ENCODE measurements at regions not wholly inside any gene's neighbourhood (a gene's known extent, or its start where the extent isn't known, plus 50 kb on each side); places are given as distances from the start of the nearest gene placed in this dataset.
"Not testable (repeated sequence)": the region's sequence is repeated elsewhere in the genome, so short reads cannot be mapped to it uniquely, and the experiment has no call there.

GRCh38 chr3:70612920-70613319 lies 300.5 kb upstream of the MDFIC2 start:
- Histone ChIP-seq H3K9me3 (no peaks in the 10 kb centered on the region), H3K4me3 (no peak overlapping the region), H3K36me3 (ENCODE audit: insufficient read depth in 1 of 2, low read depth in 1 of 2) (no peaks in the 10 kb centered on the region), H3K27ac (no peak overlapping the region), H3K27me3 (ENCODE audit: insufficient read depth in 3 of 3, low read length in 2 of 3) (no peaks in the 10 kb centered on the region), H3K4me1 (no peaks in the 10 kb centered on the region)
- DNase-seq (no peak), ATAC-seq (no peak)
- WGBS, 3 donors = 92 to 94% (median 93%) methylated on average over 11 of the region's 11 CpGs
- TF ChIP-seq, protein P1, sequence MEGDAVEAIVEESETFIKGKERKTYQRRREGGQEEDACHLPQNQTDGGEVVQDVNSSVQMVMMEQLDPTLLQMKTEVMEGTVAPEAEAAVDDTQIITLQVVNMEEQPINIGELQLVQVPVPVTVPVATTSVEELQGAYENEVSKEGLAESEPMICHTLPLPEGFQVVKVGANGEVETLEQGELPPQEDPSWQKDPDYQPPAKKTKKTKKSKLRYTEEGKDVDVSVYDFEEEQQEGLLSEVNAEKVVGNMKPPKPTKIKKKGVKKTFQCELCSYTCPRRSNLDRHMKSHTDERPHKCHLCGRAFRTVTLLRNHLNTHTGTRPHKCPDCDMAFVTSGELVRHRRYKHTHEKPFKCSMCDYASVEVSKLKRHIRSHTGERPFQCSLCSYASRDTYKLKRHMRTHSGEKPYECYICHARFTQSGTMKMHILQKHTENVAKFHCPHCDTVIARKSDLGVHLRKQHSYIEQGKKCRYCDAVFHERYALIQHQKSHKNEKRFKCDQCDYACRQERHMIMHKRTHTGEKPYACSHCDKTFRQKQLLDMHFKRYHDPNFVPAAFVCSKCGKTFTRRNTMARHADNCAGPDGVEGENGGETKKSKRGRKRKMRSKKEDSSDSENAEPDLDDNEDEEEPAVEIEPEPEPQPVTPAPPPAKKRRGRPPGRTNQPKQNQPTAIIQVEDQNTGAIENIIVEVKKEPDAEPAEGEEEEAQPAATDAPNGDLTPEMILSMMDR (IDR thresholded peaks at IDR 0.05) = no peak
- intact Hi-C loops (cut with DNase I) = no loop called here

GRCh38 chr3:70611667-70612277 lies 299.3 kb upstream of the MDFIC2 start:
- H3K36me3 ChIP-seq (ENCODE audit: insufficient read depth in 1 of 2, low read depth in 1 of 2); H3K4me1 ChIP-seq; H3K27me3 ChIP-seq (ENCODE audit: insufficient read depth in 3 of 3, low read length in 2 of 3); ATAC-seq; H3K4me3 ChIP-seq; intact Hi-C loops (cut with DNase I); H3K9me3 ChIP-seq; H3K27ac ChIP-seq: not testable (repeated sequence)
- 86 to 92% (median 89%) methylated on average over 18 to 25 of the region's 25 CpGs for WGBS, 3 donors
- peak in 1 of 2 donors; percentile 41 for DNase-seq

DNA sequence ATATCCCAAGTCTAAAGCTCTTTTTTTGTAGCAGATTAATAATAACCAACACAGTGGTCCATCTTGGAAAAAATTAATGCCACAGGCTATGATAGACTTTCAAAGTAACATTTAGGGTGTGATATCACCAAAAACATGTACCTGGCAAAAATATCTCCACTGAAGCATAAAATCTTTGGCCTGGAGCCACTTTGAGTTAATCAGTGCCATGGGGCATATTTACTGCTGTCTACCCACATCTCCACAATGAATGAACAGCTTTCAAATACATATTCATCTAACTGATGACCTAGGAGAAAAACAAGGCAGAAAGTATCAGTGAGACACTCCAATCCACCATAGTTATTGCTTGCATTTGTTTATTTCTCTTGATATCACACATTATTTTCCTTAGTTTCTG lies 296.0 kb upstream of the MDFIC2 start:
- Histone ChIP-seq H3K4me3 (no peak overlapping the region), H3K4me1 (no peaks in the 10 kb centered on the region), H3K36me3 (ENCODE audit: insufficient read depth in 1 of 2, low read depth in 1 of 2) (no peaks in the 10 kb centered on the region), H3K27me3 (ENCODE audit: insufficient read depth in 3 of 3, low read length in 2 of 3) (no peaks in the 10 kb centered on the region), H3K27ac (no peak overlapping the region), H3K9me3 (no peaks in the 10 kb centered on the region)
- no peak for ATAC-seq
- intact Hi-C loops (cut with DNase I) = no loop called here
- TF ChIP-seq, protein P1 (IDR thresholded peaks at IDR 0.05) = no peak
- no peak for DNase-seq

- H3K27ac ChIP-seq = no peak overlapping the region
- 66 to 75% (median 68%) methylated on average over 4 of the region's 4 CpGs for WGBS, 3 donors
- H3K27me3 ChIP-seq (ENCODE audit: insufficient read depth in 3 of 3, low read length in 2 of 3) = no peaks in the 10 kb centered on the region
- ATAC-seq (no peak), DNase-seq (no peak)
- TF ChIP-seq, protein P1 (IDR thresholded peaks at IDR 0.05) = no peak
- intact Hi-C loops (cut with DNase I) = no loop called here
- H3K9me3 ChIP-seq = no peaks in the 10 kb centered on the region
- H3K4me1 ChIP-seq = no peaks in the 10 kb centered on the region
- H3K36me3 ChIP-seq (ENCODE audit: insufficient read depth in 1 of 2, low read depth in 1 of 2) = no peaks in the 10 kb centered on the region
- H3K4me3 ChIP-seq = no peak overlapping the region
Measured at GRCh38 chr3:70607469-70607868, 295.0 kb upstream of the MDFIC2 start.

GRCh38 chr3:70606018-70606417 lies 293.6 kb upstream of the MDFIC2 start:
- intact Hi-C loops (cut with DNase I) = no loop called here

More at GRCh38 chr3:70606018-70606417, 293.6 kb upstream of the MDFIC2 start:
- TF ChIP-seq, protein P1 (IDR thresholded peaks at IDR 0.05) = no peak
- Histone ChIP-seq H3K36me3 (ENCODE audit: insufficient read depth in 1 of 2, low read depth in 1 of 2) (no peaks in the 10 kb centered on the region), H3K9me3 (no peaks in the 10 kb centered on the region), H3K27me3 (ENCODE audit: insufficient read depth in 3 of 3, low read length in 2 of 3) (no peaks in the 10 kb centered on the region), H3K4me1 (no peaks in the 10 kb centered on the region), H3K27ac (no peak overlapping the region), H3K4me3 (no peak overlapping the region)
- no peak for DNase-seq
- ATAC-seq = no peak
